OCI-M2 (cell line): ENCODE measurements at regions not wholly inside any gene's neighbourhood (a gene's known extent, or its start where the extent isn't known, plus 50 kb on each side); places are given as distances from the start of the nearest gene placed in this dataset.

ENCODE experiments used
- DNase-seq: peaks from one replicate; lab custom pipeline; 2025; ENCODE audit not compliant: unreplicated experiment; lab: John Stamatoyannopoulos, UW

GRCh38 chr10:64067009-64067606 is 545.9 kb downstream of the REEP3 start:
- no peak for DNase-seq

DNA sequence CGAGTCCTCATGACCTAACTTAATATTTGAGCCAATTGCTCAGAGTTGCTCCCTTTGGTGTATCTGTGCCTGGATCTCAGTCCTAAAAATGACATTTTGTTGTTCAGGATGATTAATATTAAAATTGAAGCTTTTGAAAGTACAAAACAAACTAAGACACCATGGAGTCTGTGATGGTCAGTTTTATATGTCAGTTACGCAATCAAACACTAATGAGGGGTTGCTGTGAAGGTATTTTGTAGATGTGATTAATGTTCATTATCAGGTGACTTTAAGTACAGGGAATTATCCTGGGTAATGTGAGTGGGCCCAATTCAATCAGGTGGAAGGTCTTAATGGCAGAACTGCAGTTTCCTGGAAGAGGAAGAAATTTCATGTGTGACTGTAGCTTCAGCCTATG is 546.7 kb downstream of the REEP3 start:
- no peak for DNase-seq

GRCh38 chr10:64070241-64070640 is 549.0 kb downstream of the REEP3 start:
- no peak for DNase-seq

DNA sequence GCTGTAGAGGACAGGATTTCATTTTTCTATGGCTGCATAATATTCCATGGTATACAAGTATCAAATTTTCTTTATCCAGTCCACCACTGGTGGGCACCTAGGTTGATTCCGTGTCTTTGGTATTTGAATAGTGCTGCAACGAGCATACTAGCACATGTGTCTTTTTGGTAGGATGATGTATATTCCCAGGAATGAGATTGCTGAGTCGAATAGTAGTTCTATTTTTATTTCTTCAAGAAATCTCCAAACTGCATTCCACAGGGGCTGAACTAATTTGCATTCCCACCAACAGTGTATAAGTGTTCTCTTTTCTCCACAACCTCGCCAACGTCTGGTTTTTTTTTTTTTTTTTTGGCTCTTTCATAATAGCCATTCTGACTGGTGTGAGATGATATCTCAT is 550.0 kb downstream of the REEP3 start:
- no peak for DNase-seq

GRCh38 chr10:64075604-64076003 is 554.4 kb downstream of the REEP3 start:
- DNase-seq = no peak

DNA sequence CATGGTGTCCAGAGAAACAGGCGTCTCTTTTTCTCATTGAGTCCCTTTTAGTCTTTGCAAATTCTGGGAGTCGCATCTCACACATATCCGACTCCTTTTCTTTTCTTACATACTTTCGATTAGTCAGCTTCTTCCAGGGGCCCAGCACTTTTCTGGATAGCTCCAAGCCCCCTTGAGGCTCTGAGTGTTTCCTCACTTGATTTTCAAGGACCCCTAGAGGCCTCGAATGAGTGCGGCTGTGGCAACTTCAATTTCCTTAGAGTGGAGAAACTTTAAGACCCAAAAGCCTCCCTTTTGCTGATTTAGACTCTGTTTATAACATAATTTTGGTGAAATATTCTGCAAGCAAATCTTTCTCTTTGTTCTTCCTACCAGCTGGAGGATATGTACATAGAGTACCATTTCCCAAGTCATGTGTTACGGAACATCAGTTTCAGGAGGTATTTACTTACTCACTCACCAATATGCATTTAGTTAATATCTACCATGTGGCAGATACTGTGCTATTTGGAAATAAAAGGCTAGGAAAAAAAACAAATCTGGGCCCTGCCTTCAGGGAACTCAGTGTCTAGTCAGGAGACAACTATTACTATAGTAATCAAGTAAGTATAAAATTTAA is 555.2 kb downstream of the REEP3 start:
- no peak for DNase-seq

- DNase-seq = no peak
Observed at GRCh38 chr10:64079341-64079740, 558.1 kb downstream of the REEP3 start.

- no peak for DNase-seq
Observed at GRCh38 chr10:64080071-64080470, 558.9 kb downstream of the REEP3 start.

GRCh38 chr10:64081947-64082482 is 560.8 kb downstream of the REEP3 start:
- DNase-seq = no peak

- DNase-seq = no peak
Observed at GRCh38 chr10:64086083-64086767, 565.0 kb downstream of the REEP3 start.

DNA sequence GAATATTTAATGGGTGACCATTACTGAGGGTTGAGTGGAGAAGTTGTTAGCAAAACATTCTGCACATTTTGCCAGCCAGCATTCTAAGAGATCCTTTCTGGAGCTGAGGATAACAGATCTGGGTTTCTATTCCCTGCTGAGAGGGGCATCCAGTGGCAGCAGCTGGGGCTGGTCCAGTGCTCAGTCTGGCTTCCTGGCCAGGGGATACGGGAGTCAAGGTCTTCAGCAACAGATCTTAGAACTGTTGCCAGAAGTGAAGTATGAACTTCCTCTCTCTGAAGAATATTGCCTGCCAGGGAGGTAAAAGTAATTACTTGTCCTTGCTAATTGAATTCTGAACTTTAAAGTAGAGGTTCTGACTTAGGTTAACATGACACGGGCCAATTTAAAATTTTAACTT is 568.4 kb downstream of the REEP3 start:
- DNase-seq = no peak

- DNase-seq = no peak
Observed at GRCh38 chr10:64090865-64091264, 569.7 kb downstream of the REEP3 start.

- DNase-seq = no peak
Observed at GRCh38 chr10:64091897-64092296, 570.7 kb downstream of the REEP3 start.

GRCh38 chr10:64093304-64093703 is 572.1 kb downstream of the REEP3 start:
- DNase-seq = no peak

GRCh38 chr10:64093946-64094535 is 572.8 kb downstream of the REEP3 start:
- DNase-seq = no peak

- DNase-seq = no peak
Observed at GRCh38 chr10:64096941-64097340, 575.7 kb downstream of the REEP3 start.

GRCh38 chr10:64097391-64098122 is 576.4 kb downstream of the REEP3 start:
- DNase-seq = no peak

DNA sequence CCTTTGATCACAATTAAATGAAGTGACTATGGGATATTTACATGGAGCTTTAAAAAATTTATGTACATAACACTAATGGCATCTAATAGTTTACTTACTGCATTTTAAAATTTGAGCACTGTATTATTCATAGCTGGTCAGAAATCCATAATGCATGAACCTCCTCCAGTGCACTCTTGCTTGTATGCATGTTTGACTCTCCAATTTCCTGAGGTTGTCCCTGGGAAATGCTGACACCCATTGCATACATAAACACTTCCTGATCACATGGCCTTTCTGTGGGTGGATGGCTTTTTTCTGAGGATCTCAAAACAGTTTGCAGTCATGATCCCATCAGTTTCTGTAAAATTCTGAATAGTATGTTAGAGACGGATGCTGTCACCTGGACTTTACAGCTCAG is 577.8 kb downstream of the REEP3 start:
- DNase-seq = no peak

DNA sequence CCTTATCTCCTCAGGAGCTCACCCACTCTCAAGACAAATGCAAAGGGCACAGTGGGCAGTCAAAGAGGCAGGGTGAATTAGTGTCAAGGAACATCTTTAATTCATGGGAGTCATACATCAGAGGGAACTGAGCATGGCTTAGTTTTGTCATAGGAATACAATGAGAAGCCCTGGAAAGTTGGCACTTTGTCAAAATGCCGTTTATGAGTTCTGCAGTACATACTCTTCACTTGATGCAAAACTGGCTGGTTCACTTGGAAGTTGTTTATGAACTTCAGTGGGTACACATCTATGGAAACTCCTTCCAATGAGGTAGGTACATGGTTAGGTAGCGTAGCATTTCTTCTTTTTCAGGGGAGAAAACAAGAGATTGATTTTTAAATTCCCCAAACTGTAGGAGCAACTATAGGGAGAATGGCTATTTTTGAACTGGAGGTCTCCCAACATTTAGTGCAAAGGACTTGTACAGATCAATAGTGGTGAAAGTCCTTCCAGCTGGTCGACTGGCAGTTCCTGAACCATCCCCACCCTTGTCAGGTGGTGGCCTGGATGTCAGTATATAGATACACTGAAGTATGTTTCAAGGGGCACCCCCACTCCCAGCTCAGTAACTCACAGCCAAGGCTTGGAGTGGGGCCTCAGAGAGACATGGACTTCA is 580.5 kb downstream of the REEP3 start:
- no peak for DNase-seq

GRCh38 chr10:64102264-64102633 is 581.0 kb downstream of the REEP3 start:
- no peak for DNase-seq

GRCh38 chr10:64102916-64103315 is 581.7 kb downstream of the REEP3 start:
- no peak for DNase-seq
